Urothelium cell line (cell line): ENCODE measurements at regions not wholly inside any gene's neighbourhood (a gene's known extent, or its start where the extent isn't known, plus 50 kb on each side); places are given as distances from the start of the nearest gene placed in this dataset.

Experiments used
- DNase-seq: peaks from one replicate; pipeline ENCODE4 v3.0.0; 2011; ENCODE audit warnings: low spot score, mixed read lengths
- FAIRE-seq: peaks from 2 replicates; lab custom pipeline; 2011; peaks lifted over from hg19 to GRCh38; lab: Jason Lieb, UNC

DNA sequence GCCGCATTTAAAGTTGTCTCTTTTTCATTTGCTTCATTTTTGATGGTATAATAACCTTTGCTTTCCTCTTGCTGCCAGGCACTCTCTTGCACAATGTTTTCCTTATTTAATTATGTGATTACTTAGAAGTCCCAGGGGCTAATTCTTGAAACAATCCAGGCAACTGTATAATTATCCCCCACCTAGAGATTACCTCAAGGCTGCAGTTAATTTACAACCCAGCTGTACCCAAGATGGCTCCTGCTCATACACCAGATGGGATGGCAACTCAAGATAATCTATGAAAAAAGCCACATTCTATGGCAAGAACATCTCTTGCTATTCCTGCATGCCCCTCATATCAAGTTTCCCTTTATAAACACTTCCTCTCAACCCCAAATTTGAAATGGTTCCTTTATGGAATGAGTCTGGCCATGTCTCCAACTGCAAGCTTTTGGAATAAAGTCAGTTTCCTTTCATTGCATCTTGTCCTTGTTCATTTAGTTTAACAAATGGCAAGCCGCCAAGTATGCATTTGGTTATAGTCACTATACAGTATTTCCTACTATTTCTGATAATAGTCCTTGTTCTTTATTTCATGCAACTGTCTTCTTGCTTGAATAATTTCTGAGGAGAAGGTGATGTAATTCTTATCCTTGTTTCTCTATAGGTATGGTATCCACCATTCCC lies 1042.6 kb downstream of the PLA2G4A start:
- DNase-seq (no peak), FAIRE-seq (no peak)

GRCh38 chr1:187872550-187872949 lies 1043.8 kb downstream of the PLA2G4A start:
- DNase-seq: no peak
- FAIRE-seq: no peak

DNA sequence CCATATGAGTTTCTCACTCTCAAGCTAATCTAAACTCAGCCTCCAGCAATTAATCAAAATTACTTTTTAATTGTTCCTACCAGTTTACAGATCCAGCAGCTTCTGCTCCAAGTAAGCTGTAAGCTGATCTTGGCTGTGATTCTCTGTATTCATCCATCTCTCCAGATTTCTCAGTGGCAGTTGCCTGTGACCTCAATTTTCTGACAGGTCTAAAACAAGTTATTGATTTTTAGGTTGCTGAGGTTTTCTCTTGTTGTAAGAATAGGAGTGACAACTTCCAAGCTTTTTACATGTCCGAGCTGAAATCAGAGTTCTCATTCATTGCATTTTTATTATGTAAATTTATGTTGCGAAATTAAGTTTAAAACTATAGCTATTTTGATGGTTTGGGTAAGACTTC lies 1044.4 kb downstream of the PLA2G4A start:
- FAIRE-seq (no peak), DNase-seq (no peak)

DNA sequence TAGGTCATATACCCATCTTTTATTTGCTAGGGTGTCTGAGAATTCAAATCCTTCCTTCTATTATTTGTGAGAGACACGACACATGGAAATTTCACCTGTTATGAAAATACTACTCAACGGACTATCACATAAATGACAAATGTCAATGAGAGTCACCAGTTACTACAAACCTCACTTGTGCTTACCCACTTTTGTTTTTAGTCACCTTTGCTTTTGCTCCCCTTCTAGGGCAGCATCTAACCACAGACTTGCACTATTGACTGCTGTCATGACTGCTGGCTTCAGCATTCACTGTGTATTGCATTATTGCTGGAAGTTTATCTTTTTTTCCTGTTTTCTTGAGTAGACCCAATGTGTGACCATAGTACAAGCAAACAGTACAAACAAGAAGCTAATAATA lies 1048.0 kb downstream of the PLA2G4A start:
- DNase-seq (no peak), FAIRE-seq (no peak)

DNA sequence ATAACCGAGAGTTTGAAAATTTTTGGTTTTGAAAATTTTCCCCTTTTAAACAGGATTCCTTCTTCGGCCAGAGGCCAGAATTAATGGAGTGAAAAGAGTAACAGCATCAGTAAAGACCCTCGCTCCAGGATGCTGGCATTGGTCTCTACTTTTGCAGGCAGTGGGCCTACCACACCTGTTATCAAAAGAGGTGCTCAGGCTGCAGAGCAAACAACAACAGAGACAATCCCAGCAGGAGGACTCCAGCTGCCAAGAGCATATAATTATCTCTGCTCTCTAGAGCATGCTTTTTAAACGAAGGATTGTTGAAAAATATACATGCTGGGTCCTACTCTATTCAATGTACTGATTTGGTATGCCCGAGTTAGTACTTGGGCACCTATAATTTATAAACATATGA lies 1048.5 kb downstream of the PLA2G4A start:
- FAIRE-seq (no peak), DNase-seq (no peak)

GRCh38 chr1:187878883-187879282 lies 1050.1 kb downstream of the PLA2G4A start:
- FAIRE-seq (no peak), DNase-seq (no peak)

- FAIRE-seq: no peak
- no peak for DNase-seq
Observed at GRCh38 chr1:187883356-187883755, 1054.6 kb downstream of the PLA2G4A start.

- no peak for FAIRE-seq
Observed at GRCh38 chr1:187891993-187892682, 1063.4 kb downstream of the PLA2G4A start.

DNA sequence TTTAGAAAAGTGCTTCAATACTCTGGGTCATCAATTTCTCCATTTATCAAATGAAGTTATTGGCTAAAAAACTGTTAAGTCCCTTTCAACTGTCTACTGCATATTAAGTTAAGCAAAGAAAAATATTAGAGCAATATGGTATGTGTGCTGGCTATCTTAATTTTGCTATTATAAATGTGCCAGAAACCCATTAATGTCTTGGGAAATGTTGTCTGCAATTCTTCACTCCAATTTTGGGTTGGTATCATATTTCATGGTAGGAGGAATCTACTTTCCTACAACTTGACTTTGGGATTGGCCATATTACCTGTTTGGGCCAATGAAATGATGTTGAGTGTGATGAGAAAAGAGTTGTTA lies 1063.9 kb downstream of the PLA2G4A start:
- FAIRE-seq (no peak), DNase-seq (no peak)

More at GRCh38 chr1:187891993-187892682, 1063.4 kb downstream of the PLA2G4A start:
- no peak for DNase-seq

- FAIRE-seq (no peak), DNase-seq (no peak)
Observed at GRCh38 chr1:187893471-187893870, 1064.7 kb downstream of the PLA2G4A start.

- DNase-seq (no peak), FAIRE-seq (no peak)
Observed at GRCh38 chr1:187894349-187894748, 1065.6 kb downstream of the PLA2G4A start.

DNA sequence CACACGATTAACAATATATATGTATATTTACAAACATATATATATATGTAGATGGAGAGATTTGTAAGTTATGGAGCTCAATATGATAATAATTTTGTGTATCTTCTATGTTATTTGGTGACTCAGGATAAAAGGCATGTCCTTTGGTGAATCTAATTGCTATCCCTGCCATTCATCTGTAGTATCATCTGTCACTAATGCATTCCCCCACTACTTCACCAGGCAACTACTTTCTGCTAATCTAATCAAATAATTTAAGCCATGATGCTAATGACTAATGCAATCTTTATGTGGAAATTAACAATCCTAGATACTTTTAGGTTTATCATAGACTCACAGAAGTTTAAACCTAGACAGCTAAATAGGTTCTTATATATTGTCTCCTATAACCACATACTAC lies 1074.5 kb downstream of the PLA2G4A start:
- no peak for FAIRE-seq
- no peak for DNase-seq

DNA sequence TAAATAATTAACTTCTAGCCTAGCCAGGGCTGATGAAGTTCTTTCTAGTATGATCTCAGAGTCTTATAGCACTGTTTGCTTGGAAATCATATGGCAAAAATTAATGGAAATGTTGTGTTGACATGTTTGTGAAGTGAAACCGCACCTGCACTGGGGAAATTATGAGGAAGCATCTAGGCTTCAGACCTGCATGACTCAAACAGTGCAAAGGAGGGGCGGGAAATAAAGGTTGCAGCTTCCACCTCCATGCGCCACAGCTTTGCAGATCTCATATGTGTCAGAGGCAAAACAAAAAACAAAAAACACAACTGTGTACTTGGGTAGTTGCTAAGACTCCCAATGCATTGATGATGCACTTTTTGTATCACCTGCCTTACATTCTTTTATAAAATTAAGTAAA lies 1080.6 kb downstream of the PLA2G4A start:
- DNase-seq (no peak), FAIRE-seq (no peak)

DNA sequence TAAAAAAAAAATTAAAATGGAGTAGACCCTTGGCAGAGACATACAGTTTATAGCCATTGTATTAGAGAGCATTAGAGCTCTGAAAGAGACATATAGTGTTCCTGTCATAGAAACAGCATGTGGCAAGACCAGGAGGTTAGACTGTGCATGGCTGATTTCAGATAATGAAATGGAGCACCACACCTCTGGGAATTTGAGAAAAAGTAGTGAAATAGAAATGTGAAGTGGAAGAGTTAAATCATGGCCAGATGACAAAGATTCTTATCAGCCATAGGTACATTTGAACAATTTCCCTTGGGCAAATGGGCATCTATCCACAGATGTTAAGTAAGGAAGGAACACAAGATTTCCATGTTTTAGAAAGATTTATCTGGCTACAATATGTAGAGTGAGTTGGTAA lies 1083.1 kb downstream of the PLA2G4A start:
- no peak for DNase-seq
- FAIRE-seq: no peak

- DNase-seq (no peak), FAIRE-seq (no peak)
Observed at GRCh38 chr1:187920976-187921375, 1092.2 kb downstream of the PLA2G4A start.

DNA sequence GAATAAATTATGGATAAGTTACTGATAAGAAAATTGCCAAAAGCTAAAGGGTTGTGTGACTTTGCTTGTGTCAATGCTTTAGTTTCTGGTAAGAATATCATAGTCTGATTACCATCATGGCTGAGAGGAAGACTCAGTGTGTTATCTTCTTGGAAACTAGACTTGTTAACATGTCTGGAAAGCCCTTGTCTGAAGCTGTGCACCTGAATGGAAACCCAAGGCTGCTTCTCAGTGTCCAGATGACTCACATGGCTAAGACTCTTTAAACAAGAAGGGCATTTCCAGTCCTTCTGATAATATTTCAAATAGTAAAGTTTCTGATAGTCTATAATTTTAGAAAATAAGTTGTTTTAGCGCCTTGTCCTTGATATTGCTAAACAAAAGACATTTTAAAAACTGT lies 1092.7 kb downstream of the PLA2G4A start:
- DNase-seq (no peak), FAIRE-seq (no peak)

- DNase-seq (no peak), FAIRE-seq (no peak)
Observed at GRCh38 chr1:187922255-187922654, 1093.5 kb downstream of the PLA2G4A start.

- DNase-seq: no peak
Observed at GRCh38 chr1:187924252-187924651, 1095.5 kb downstream of the PLA2G4A start.

DNA sequence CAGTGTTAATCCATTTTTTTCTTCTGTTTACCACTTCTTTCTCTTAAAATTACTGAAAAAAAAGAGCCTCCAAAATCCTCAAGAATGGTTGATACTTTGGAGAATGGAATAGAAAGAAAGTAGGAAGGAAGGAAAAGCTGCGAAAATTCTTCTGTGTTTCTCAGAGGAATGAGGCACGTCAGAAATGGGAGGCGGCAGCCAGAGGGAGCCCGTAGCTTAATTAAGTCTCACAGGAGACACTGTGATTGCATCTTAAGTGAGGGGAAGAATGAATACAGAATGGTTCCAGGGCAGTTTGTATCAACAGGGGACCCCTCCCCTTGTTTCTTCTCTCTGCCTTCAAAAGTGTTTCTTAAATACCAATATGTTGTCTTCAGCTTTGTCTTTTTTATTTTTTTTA lies 1099.5 kb downstream of the PLA2G4A start:
- no peak for FAIRE-seq
- DNase-seq: peak; percentile 7

More at GRCh38 chr1:187924252-187924651, 1095.5 kb downstream of the PLA2G4A start:
- FAIRE-seq: no peak

DNA sequence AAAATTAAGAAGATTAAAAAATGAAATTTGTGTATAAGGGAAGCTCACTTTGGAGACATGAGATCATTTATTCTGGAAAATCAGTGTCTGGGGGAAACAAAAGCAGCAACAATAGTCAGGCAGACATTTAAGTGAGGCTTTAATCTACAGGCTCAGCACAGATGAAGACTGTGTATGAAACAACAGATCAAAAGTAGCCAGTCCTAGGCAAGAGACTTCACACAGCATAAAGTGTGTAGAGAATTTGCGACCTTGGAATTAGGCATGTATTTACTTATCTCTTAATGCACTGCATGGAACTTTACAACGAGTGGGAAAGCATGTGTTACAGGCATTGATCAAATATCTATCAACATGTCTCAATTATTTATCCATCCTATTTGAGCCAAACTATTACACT lies 1099.9 kb downstream of the PLA2G4A start:
- no peak for DNase-seq
- FAIRE-seq: no peak

DNA sequence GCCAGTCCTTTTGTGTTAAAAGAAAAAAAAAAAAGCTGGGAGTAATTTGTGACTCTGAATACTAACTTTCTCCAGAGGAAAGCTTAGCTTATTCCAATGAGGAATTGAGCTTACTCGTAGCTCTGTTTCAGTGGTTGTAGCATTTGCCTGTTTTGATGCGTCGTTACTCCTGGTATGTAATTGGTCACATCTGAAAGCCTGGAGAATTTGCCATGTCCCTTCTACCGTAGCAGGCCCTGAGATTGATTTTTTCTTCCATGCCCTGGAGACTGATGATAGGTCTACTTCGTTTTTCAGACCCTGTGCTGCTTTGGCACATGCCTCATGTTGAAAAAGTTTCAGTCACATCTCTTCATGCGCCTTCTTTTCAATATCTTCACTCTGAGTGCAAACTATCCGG lies 1103.0 kb downstream of the PLA2G4A start:
- FAIRE-seq (no peak), DNase-seq (no peak)

GRCh38 chr1:187933562-187934419 lies 1105.0 kb downstream of the PLA2G4A start:
- DNase-seq: no peak
- FAIRE-seq: no peak
